ENCODE measurements at regions not wholly inside any gene's neighbourhood (a gene's known extent, or its start where the extent isn't known, plus 50 kb on each side); places are given as distances from the start of the nearest gene placed in this dataset.

DNA sequence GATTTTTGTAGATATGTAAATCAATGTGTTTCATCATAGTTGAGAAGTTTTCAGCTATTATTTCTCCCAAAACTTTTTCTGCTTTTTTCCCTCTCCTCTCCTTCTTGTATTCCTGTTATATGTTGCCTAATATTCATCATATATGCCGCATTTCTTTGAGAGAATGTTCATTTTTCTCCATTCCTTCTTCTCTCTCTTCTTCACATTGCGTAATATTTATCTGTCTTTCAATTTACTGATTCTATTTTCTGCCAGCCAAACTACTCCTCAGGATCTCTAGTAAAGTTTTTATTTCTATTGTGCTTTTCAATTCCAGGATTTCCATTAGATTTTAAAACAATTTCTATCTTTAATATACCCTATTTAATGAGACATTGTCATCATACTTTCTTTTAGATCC, 896.8 kb downstream of the EPHA7 start:
- TF ChIP-seq, protein P1, sequence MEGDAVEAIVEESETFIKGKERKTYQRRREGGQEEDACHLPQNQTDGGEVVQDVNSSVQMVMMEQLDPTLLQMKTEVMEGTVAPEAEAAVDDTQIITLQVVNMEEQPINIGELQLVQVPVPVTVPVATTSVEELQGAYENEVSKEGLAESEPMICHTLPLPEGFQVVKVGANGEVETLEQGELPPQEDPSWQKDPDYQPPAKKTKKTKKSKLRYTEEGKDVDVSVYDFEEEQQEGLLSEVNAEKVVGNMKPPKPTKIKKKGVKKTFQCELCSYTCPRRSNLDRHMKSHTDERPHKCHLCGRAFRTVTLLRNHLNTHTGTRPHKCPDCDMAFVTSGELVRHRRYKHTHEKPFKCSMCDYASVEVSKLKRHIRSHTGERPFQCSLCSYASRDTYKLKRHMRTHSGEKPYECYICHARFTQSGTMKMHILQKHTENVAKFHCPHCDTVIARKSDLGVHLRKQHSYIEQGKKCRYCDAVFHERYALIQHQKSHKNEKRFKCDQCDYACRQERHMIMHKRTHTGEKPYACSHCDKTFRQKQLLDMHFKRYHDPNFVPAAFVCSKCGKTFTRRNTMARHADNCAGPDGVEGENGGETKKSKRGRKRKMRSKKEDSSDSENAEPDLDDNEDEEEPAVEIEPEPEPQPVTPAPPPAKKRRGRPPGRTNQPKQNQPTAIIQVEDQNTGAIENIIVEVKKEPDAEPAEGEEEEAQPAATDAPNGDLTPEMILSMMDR (IDR thresholded peaks at IDR 0.05; ENCODE audit: low read length) = no peak
- TF ChIP-seq EZH2phosphoT487 (IDR thresholded peaks at IDR 0.05; ENCODE audit: low read length) (no peak), EZH2 (optimal IDR thresholded peaks at IDR 0.05; ENCODE audit: low read depth, low read length) (no peak)

Data from MM.1S (cell line).